Mesenchymal stem cell (in vitro differentiated cells and primary cell): ENCODE measurements at regions not wholly inside any gene's neighbourhood (a gene's known extent, or its start where the extent isn't known, plus 50 kb on each side); places are given as distances from the start of the nearest gene placed in this dataset.

Experiments used
- DNase-seq: peaks from one replicate; pipeline ENCODE4 v3.0.0-alpha.2; 2013
- H2AFZ ChIP-seq: one replicate; pipeline ENCODE4 v1.6.1; 2013; ENCODE audit warnings: low read depth, mild to moderate bottlenecking, control low read depth, inconsistent platforms, low read length, moderate library complexity
- H2AK5ac ChIP-seq: 2 replicates; pipeline ENCODE4 v1.6.1; 2013; ENCODE audit warnings: low read length, moderate library complexity, mild to moderate bottlenecking, inconsistent platforms; ENCODE audit not compliant: severe bottlenecking
- H2BK120ac ChIP-seq: one replicate; pipeline ENCODE4 v1.6.1; 2013; ENCODE audit warnings: low read depth, mild to moderate bottlenecking, inconsistent platforms, low read length, moderate library complexity
- H2BK12ac ChIP-seq, 2 experiments: one replicate each; pipeline ENCODE4 v1.6.1; 2013; ENCODE audit warnings: inconsistent platforms in 2 of 2, low read length in 2 of 2, mild to moderate bottlenecking in 2 of 2, moderate library complexity in 2 of 2, control low read depth in 1 of 2
- H2BK15ac ChIP-seq: one replicate; pipeline ENCODE4 v1.6.1; 2013; ENCODE audit warnings: mild to moderate bottlenecking, low read depth, inconsistent platforms; ENCODE audit not compliant: poor library complexity, severe bottlenecking
- H2BK5ac ChIP-seq: 2 replicates; pipeline ENCODE4 v1.6.1; 2013; ENCODE audit warnings: low read depth, mild to moderate bottlenecking, low read length, control low read depth, inconsistent platforms; ENCODE audit not compliant: poor library complexity, severe bottlenecking
- H3K14ac ChIP-seq, 2 experiments: one replicate each; pipeline ENCODE4 v1.6.1; 2013; ENCODE audit warnings: inconsistent platforms in 2 of 2, low read length in 2 of 2, control low read depth in 1 of 2, mild to moderate bottlenecking in 1 of 2, moderate library complexity in 1 of 2
- H3K18ac ChIP-seq, 2 experiments: one replicate each; pipeline ENCODE4 v1.6.1; 2013; ENCODE audit warnings: inconsistent platforms in 2 of 2, low read length in 2 of 2, control low read depth in 1 of 2, low read depth in 1 of 2, mild to moderate bottlenecking in 1 of 2
- H3K23ac ChIP-seq, 2 experiments: one replicate each; pipeline ENCODE4 v1.6.1; 2013; ENCODE audit warnings: inconsistent platforms in 2 of 2, low read length in 2 of 2, mild to moderate bottlenecking in 2 of 2, moderate library complexity in 2 of 2, control low read depth in 1 of 2
- H3K27ac ChIP-seq: 2 replicates; pipeline ENCODE4 v1.5.1; 2013; ENCODE audit warnings: mild to moderate bottlenecking, moderate library complexity, low read length, control low read depth, inconsistent platforms; ENCODE audit not compliant: poor library complexity, severe bottlenecking
- H3K27me3 ChIP-seq, 2 experiments: 2 replicates each; pipeline versions ENCODE4 v1.6.1 to v1.7.0; 2013; ENCODE audit warnings: low read length in 2 of 2, mild to moderate bottlenecking in 2 of 2, moderate library complexity in 2 of 2, control low read depth in 1 of 2, inconsistent platforms in 1 of 2; ENCODE audit not compliant: control insufficient read depth in 1 of 2, insufficient read depth in 1 of 2
- H3K36me3 ChIP-seq, 2 experiments: 2 replicates each; pipeline versions ENCODE4 v1.6.1 to v1.7.0; 2013; ENCODE audit warnings: low read length in 2 of 2, control low read depth in 1 of 2, inconsistent platforms in 1 of 2, low read depth in 1 of 2, mild to moderate bottlenecking in 1 of 2; ENCODE audit not compliant: insufficient read depth in 2 of 2, control insufficient read depth in 1 of 2
- H3K4ac ChIP-seq, 2 experiments: one replicate each; pipeline ENCODE4 v1.6.1; 2013; ENCODE audit warnings: inconsistent platforms in 2 of 2, low read length in 2 of 2, mild to moderate bottlenecking in 2 of 2, moderate library complexity in 2 of 2, control low read depth in 1 of 2, low read depth in 1 of 2
- H3K4me1 ChIP-seq: 2 replicates; pipeline ENCODE4 v1.6.1; 2013; ENCODE audit warnings: low read depth, low read length, control low read depth; ENCODE audit not compliant: control insufficient read depth, insufficient read depth
- H3K4me2 ChIP-seq: 2 replicates; pipeline ENCODE4 v1.6.1; 2013; ENCODE audit warnings: low read length, mild to moderate bottlenecking, inconsistent platforms; ENCODE audit not compliant: poor library complexity, severe bottlenecking
- H3K4me3 ChIP-seq, 2 experiments: 2 replicates each; pipeline versions ENCODE4 v1.5.1 to v1.7.0; 2013; ENCODE audit warnings: low read length in 2 of 2, mild to moderate bottlenecking in 2 of 2, control low read depth in 1 of 2, low read depth in 1 of 2; ENCODE audit not compliant: insufficient read depth in 1 of 2
- H3K79me1 ChIP-seq: replicated peaks from 2 replicates; pipeline ENCODE4 v1.6.1; 2013; ENCODE audit warnings: mild to moderate bottlenecking, control low read depth, low read length, inconsistent platforms; ENCODE audit not compliant: poor library complexity, severe bottlenecking
- H3K9ac ChIP-seq: 2 replicates; pipeline ENCODE4 v1.7.0; 2013; ENCODE audit warnings: mild to moderate bottlenecking, low read length, moderate library complexity
- H3K9me3 ChIP-seq: 2 replicates; pipeline ENCODE4 v1.7.0; 2013; ENCODE audit warnings: mild to moderate bottlenecking, low read length; ENCODE audit not compliant: control insufficient read depth
- H4K8ac ChIP-seq: one replicate; pipeline ENCODE4 v1.6.1; 2013; ENCODE audit warnings: inconsistent platforms, mild to moderate bottlenecking, low read length, moderate library complexity
- H4K91ac ChIP-seq: one replicate; pipeline ENCODE4 v1.6.1; 2013; ENCODE audit warnings: mild to moderate bottlenecking, low read length, inconsistent platforms
- WGBS: methylation state at CpG from one replicate; pipeline ENCODE4 v1.1.7; 2013; ENCODE audit warnings: mixed read lengths; 5-methylcytosine and 5-hydroxymethylcytosine counted together

- Histone ChIP-seq H3K14ac (no peak overlapping the region), H3K4me3 (no peak overlapping the region), H3K18ac (no peak overlapping the region), H3K4ac (no peak overlapping the region), H4K8ac (no peak overlapping the region), H2AK5ac (no peak overlapping the region), H2AFZ (no peak overlapping the region), H3K9ac (peak overlapping the region; percentile 66), H3K9me3 (no peaks in the 10 kb centered on the region), H3K27ac (no peak overlapping the region), H2BK5ac (no peak overlapping the region), H3K27me3 (no peaks in the 10 kb centered on the region), H2BK15ac (no peak overlapping the region), H2BK120ac (no peak overlapping the region), H4K91ac (no peak overlapping the region), H3K79me1 (no peaks in the 10 kb centered on the region), H3K4me1 (peaks cover under 1% of the 10 kb centered on the region), H2BK12ac (no peak overlapping the region), H3K4me2 (no peak overlapping the region), H3K23ac (no peak overlapping the region), H3K36me3 (no peaks in the 10 kb centered on the region)
- DNase-seq = no peak
- WGBS = 18% methylated on average over 1 of the region's 1 CpG
Measured at GRCh38 chr21:35198565-35198964, 149.5 kb upstream of the RUNX1 start.

GRCh38 chr21:35197992-35198431, 148.9 kb upstream of the RUNX1 start:
- no peak overlapping the region for H2AK5ac ChIP-seq
- no peak overlapping the region for H3K4me2 ChIP-seq
- H3K36me3 ChIP-seq = no peaks in the 10 kb centered on the region
- no peaks in the 10 kb centered on the region for H3K27me3 ChIP-seq
- no peak overlapping the region for H3K4ac ChIP-seq
- WGBS = 27% methylated on average over 2 of the region's 3 CpGs
- H2BK5ac ChIP-seq = no peak overlapping the region
- H3K9me3 ChIP-seq = no peaks in the 10 kb centered on the region
- H4K8ac ChIP-seq = no peak overlapping the region
- DNase-seq = peak; percentile 88
- no peak overlapping the region for H3K14ac ChIP-seq
- H2BK120ac ChIP-seq = no peak overlapping the region
- no peaks in the 10 kb centered on the region for H3K4me1 ChIP-seq
- no peak overlapping the region for H3K4me3 ChIP-seq
- H3K18ac ChIP-seq = no peak overlapping the region
- no peak overlapping the region for H3K23ac ChIP-seq
- peak overlapping the region; percentile 66 for H3K9ac ChIP-seq
- no peak overlapping the region for H2BK15ac ChIP-seq
- peak overlapping the region; percentile 19 for H3K27ac ChIP-seq
- H2AFZ ChIP-seq = no peak overlapping the region
- no peak overlapping the region for H2BK12ac ChIP-seq
- no peaks in the 10 kb centered on the region for H3K79me1 ChIP-seq
- H4K91ac ChIP-seq = no peak overlapping the region

GRCh38 chr21:35197191-35197590, 148.1 kb upstream of the RUNX1 start:
- DNase-seq = no peak
- Histone ChIP-seq H3K4me3 (no peak overlapping the region), H3K4ac (no peak overlapping the region), H3K14ac (no peak overlapping the region), H3K27ac (no peak overlapping the region), H2BK120ac (no peak overlapping the region), H4K8ac (no peak overlapping the region), H3K23ac (no peak overlapping the region), H3K4me2 (no peak overlapping the region), H3K27me3 (no peaks in the 10 kb centered on the region), H3K36me3 (no peaks in the 10 kb centered on the region), H3K4me1 (no peaks in the 10 kb centered on the region), H3K9me3 (no peaks in the 10 kb centered on the region), H2BK12ac (no peak overlapping the region), H4K91ac (no peak overlapping the region), H2BK15ac (no peak overlapping the region), H3K79me1 (no peaks in the 10 kb centered on the region), H3K18ac (no peak overlapping the region), H2BK5ac (no peak overlapping the region), H2AFZ (no peak overlapping the region), H2AK5ac (no peak overlapping the region), H3K9ac (no peak overlapping the region)
- 95% methylated on average over 4 of the region's 4 CpGs for WGBS

- Histone ChIP-seq H3K4me1 (peaks cover 1% of the 10 kb centered on the region), H2AK5ac (no peak overlapping the region), H3K79me1 (no peaks in the 10 kb centered on the region), H3K14ac (no peak overlapping the region), H2BK120ac (no peak overlapping the region), H3K27ac (no peak overlapping the region), H4K91ac (no peak overlapping the region), H2BK5ac (no peak overlapping the region), H3K9me3 (no peaks in the 10 kb centered on the region), H3K27me3 (no peaks in the 10 kb centered on the region), H3K36me3 (no peaks in the 10 kb centered on the region), H3K4me2 (no peak overlapping the region), H2AFZ (no peak overlapping the region), H3K23ac (no peak overlapping the region), H3K9ac (no peak overlapping the region), H4K8ac (no peak overlapping the region), H2BK12ac (no peak overlapping the region), H3K18ac (no peak overlapping the region), H3K4ac (no peak overlapping the region), H2BK15ac (no peak overlapping the region), H3K4me3 (no peak overlapping the region)
- 98% methylated on average over 4 of the region's 5 CpGs for WGBS
- DNase-seq = no peak
Measured at GRCh38 chr21:35196128-35196527, 147.0 kb upstream of the RUNX1 start.
